ENCODE measurements at regions not wholly inside any gene's neighbourhood (a gene's known extent, or its start where the extent isn't known, plus 50 kb on each side); places are given as distances from the start of the nearest gene placed in this dataset.
"Not testable (repeated sequence)": the region's sequence is repeated elsewhere in the genome, so short reads cannot be mapped to it uniquely, and the experiment has no call there.

DNA sequence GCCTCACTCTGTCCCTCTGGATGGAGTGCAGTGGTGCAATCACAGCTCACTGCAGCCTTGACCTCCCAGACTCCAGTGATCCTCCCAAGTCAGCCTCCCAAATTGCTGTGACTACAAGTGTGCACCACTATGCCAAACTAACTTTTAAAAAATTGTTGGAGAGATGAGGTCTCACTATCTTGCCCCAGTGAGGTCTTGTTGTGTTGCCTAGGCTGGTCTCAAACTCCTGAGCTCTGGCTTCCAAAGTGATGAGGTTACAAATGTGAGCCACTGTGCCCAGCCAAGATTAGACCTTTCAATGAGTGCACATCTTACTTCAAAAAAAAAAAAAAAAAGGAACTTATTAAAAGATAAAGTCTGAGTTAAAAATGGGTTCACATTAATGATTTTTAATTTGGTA, 1838.1 kb upstream of the DEFB115 start:
- Histone ChIP-seq H3K36me3 (no peaks in the 10 kb centered on the region), H3K27me3 (ENCODE audit: low read depth) (no peaks in the 10 kb centered on the region), H3K4me3 (no peak overlapping the region), H3K9me3 (no peaks in the 10 kb centered on the region), H3K27ac (no peak overlapping the region), H3K4me1 (no peaks in the 10 kb centered on the region)
- DNase-seq (no peak), ATAC-seq (peak in 1 of 2 donors; percentile 59)
- TF ChIP-seq, protein P1, sequence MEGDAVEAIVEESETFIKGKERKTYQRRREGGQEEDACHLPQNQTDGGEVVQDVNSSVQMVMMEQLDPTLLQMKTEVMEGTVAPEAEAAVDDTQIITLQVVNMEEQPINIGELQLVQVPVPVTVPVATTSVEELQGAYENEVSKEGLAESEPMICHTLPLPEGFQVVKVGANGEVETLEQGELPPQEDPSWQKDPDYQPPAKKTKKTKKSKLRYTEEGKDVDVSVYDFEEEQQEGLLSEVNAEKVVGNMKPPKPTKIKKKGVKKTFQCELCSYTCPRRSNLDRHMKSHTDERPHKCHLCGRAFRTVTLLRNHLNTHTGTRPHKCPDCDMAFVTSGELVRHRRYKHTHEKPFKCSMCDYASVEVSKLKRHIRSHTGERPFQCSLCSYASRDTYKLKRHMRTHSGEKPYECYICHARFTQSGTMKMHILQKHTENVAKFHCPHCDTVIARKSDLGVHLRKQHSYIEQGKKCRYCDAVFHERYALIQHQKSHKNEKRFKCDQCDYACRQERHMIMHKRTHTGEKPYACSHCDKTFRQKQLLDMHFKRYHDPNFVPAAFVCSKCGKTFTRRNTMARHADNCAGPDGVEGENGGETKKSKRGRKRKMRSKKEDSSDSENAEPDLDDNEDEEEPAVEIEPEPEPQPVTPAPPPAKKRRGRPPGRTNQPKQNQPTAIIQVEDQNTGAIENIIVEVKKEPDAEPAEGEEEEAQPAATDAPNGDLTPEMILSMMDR (IDR thresholded peaks at IDR 0.05) = no peak
- intact Hi-C loops (cut with DNase I) = no loop called here

DNA sequence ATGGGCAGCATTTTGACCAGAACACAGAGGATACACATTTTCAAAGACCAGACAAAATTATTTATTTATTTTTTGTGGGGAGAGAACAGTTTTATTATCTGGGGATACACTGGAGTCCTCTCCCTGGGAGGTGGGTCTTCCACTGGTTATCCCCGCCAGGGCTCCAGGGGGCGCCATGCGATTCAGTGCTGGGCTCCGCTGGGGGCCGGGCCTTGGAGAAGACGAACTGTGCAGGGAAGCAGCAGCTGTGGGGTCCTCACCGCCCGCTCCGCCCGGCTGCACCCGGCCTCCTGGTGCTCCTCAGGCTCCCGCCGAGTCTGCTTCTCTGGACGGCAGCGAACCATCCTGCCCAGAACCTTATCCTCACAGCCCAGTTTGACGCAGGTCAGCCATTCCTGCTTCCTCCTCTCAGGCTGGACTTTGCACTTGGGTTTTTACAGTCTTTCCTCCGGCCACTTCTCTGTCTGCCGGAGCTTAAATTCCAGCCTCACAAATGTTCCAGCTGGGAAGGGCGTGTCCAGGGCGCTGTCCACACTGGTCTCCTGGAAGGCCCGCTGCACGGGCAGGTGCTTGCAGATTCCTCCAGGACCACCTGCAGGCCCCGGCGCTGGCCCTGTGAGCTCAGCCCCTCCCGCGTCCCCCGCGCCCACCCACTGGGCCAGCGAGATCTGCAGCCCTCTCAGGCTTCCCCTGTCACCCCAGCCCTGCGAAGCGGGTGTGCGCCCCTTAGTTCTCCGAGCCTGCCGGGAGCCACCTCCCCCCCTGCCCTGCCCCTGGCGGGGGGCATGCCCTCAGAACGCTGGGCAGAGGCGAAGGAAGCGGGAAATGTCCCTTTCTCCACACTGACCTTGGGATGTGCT, 1830.0 kb upstream of the DEFB115 start:
- Histone ChIP-seq H3K4me3 (no peak overlapping the region), H3K9me3 (no peaks in the 10 kb centered on the region), H3K27ac (no peak overlapping the region), H3K27me3 (ENCODE audit: low read depth) (peaks cover 14% of the 10 kb centered on the region), H3K4me1 (no peaks in the 10 kb centered on the region), H3K36me3 (no peaks in the 10 kb centered on the region)
- DNase-seq = no peak
- no peak for ATAC-seq
- TF ChIP-seq, protein P1 (IDR thresholded peaks at IDR 0.05) = no peak
- intact Hi-C loops (cut with DNase I) = no loop called here

DNA sequence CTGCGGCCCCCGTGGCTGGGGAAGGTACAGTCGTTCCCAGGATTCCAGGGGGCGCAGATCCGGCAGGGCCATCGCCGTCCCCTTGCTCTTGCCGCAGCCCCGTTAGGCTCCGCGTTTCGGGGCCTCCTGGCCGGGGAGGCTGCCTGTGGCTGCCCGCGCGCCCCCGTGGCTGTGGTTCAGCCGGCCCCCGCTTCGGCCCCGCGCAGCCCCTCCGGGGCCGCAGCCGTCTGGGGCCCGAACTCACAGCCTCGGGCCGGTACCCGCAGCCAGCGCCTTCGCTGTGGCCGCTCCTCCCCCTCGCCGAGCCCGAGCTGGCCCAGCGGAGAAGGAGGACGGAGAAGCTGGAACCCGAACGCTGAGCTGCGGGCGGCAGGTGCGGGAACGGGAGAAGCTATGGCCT, 1826.9 kb upstream of the DEFB115 start:
- no peak for DNase-seq
- TF ChIP-seq, protein P1 (IDR thresholded peaks at IDR 0.05) = no peak

DNA sequence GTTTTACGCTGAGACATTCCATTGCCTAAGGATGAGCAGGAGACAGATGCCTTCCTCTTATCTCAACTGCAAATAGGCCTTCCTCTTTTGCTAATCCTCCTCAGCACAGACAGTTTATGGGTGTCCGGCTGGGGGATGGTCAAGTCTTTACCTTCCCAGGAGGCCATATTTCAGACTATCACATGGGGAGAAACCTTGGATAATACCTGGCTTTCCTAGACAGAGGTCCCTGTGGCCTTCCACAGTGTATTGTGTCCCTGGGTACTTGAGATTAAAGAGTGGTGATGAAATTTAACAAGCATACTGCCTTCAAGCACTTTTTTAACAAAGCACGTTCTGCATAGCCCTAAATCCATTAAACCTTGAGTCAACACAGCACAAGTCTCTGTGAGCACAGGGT, 1816.7 kb upstream of the DEFB115 start:
- H3K27me3 ChIP-seq (ENCODE audit: low read depth); H3K27ac ChIP-seq; DNase-seq; ATAC-seq; H3K36me3 ChIP-seq; H3K4me3 ChIP-seq; H3K4me1 ChIP-seq; H3K9me3 ChIP-seq; intact Hi-C loops (cut with DNase I): not testable (repeated sequence)

More for the DNA sequence above, 1826.9 kb upstream of the DEFB115 start:
- Histone ChIP-seq H3K4me1 (no peaks in the 10 kb centered on the region), H3K9me3 (no peaks in the 10 kb centered on the region), H3K36me3 (no peaks in the 10 kb centered on the region), H3K27me3 (ENCODE audit: low read depth) (peaks cover 14% of the 10 kb centered on the region), H3K27ac (no peak overlapping the region), H3K4me3 (no peak overlapping the region)
- no peak for ATAC-seq
- intact Hi-C loops (cut with DNase I) = no loop called here

DNA sequence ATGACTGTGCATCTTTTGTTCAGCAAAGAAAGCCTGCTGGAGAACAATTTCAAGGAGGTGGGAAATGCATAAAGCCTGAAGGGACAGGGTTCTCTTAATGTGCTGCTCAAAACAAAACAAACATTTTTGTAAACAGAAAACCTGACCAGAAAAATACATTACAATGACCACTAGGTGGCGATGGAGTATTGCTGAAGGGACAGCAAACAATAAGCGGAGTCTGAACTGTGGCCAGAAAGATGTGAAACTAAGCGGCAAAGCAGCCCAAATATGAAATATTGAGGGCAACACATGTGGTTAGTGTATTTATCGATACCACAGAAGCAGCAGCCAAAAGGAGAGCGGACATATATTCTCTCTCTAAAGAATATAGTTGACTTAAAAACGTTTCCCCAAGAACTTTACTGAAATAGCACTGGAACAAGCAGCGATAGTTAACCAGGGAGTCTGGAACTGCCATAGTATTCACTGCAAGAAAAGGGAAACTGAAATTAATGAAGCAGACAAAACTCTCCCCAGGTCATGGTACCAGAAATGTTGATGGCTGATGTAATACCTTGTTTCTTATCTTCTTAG, 1814.2 kb upstream of the DEFB115 start:
- H3K4me3 ChIP-seq; H3K27ac ChIP-seq; intact Hi-C loops (cut with DNase I); H3K9me3 ChIP-seq; H3K36me3 ChIP-seq; DNase-seq; H3K4me1 ChIP-seq; H3K27me3 ChIP-seq (ENCODE audit: low read depth): not testable (repeated sequence)
- peak in 1 of 2 donors; percentile 42 for ATAC-seq
- TF ChIP-seq, protein P1 (IDR thresholded peaks at IDR 0.05) = peak; percentile 66

DNA sequence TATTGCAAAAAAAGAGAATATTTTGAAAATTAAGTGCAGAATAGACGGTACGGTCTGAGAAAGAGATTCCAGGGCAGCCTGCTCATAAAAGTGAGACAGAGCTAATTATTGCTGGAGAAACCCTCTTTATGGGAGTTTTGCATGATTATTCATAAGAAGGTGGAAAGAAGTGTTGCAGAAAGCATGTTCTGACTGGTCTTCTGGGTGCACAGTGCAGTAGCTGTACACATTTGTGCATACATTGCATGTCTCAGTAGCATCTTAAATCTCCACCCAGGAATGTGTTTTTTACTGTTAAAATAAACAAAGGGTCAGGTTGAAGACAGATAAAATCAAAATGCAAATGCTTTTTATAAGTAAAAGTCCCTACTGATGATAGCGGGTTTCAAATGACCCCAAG, 1813.6 kb upstream of the DEFB115 start:
- no peak overlapping the region for H3K27ac ChIP-seq
- DNase-seq = no peak
- no peaks in the 10 kb centered on the region for H3K9me3 ChIP-seq
- H3K4me1 ChIP-seq = no peaks in the 10 kb centered on the region
- H3K36me3 ChIP-seq = no peaks in the 10 kb centered on the region
- intact Hi-C loops (cut with DNase I) = no loop called here
- no peaks in the 10 kb centered on the region for H3K27me3 ChIP-seq (ENCODE audit: low read depth)
- no peak for ATAC-seq
- H3K4me3 ChIP-seq = no peak overlapping the region
- TF ChIP-seq, protein P1 (IDR thresholded peaks at IDR 0.05) = no peak

DNA sequence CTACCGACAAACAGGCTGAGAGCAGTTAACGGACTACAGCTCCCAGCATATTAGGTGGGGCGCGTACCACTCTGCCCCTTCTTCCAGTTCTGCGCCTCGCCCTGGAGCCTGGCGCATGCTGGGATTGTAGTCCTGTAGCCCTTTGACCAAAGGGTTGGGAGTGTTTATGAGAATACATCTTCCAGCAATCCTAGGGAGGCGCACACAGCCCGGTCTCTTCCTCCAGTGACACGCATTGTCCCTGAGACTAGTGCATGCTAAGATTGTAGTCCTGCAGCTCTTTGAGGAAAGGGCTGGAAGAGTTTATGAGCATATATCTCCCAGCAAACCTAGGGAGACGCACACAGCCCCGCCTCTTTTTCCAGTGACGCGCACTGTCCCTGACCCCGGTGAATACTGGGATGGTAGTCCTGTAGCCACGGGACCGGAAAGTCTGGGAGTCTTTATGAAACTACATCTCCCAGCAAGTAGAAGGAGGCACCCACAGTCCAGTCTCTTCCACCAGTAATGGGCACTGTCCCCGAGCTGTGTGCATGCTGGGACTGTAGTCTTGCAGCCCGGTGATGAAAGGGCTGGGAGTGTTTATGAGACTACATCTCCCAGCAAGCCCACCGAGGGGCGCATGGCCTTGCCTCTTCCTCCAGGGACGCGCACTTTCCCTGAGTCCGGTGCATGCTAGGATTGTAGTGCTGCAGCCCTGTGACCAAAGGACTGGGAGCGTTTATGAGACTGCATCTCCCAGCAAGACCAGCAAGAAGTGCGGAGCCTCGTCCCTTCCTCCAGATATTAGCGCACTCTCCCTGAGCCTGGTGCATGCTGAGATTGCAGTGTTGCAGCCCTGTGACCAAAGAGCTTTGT, 1812.2 kb upstream of the DEFB115 start:
- ATAC-seq (peak; percentile 96), DNase-seq (peak; percentile 60)
- H3K27ac ChIP-seq; H3K4me1 ChIP-seq; H3K36me3 ChIP-seq; H3K27me3 ChIP-seq (ENCODE audit: low read depth); intact Hi-C loops (cut with DNase I); H3K9me3 ChIP-seq: not testable (repeated sequence)
- peak overlapping the region; percentile 6 for H3K4me3 ChIP-seq

Data from lower lobe of right lung (tissue), 2 donors.